ENCODE measurements at regions not wholly inside any gene's neighbourhood (a gene's known extent, or its start where the extent isn't known, plus 50 kb on each side); places are given as distances from the start of the nearest gene placed in this dataset.

- Mint-ChIP-seq H3K4me1 (no peaks in the 10 kb centered on the region), H3K36me3 (no peaks in the 10 kb centered on the region), H3K27ac (no peak overlapping the region)
These were observed 330.3 kb upstream of the GOLIM4 start for GRCh38 chr3:168425936-168426595.

GRCh38 chr3:168424059-168424734 lies 328.5 kb upstream of the GOLIM4 start:
- Mint-ChIP-seq H3K27ac (no peak overlapping the region), H3K36me3 (no peaks in the 10 kb centered on the region), H3K9me3 (peaks cover 2% of the 10 kb centered on the region), H3K4me1 (no peaks in the 10 kb centered on the region), H3K4me3 (no peak overlapping the region)
- ATAC-seq (no peak), DNase-seq (ENCODE audit: low spot score in 2 of 2) (no peak)

More at GRCh38 chr3:168425936-168426595, 330.3 kb upstream of the GOLIM4 start:
- DNase-seq (ENCODE audit: low spot score in 2 of 2) (no peak), ATAC-seq (no peak)
- Mint-ChIP-seq H3K4me3 (no peak overlapping the region), H3K9me3 (peaks cover 2% of the 10 kb centered on the region)

- DNase-seq (ENCODE audit: low spot score in 2 of 2): no peak
These were observed 327.1 kb upstream of the GOLIM4 start for GRCh38 chr3:168422843-168423242.

DNA sequence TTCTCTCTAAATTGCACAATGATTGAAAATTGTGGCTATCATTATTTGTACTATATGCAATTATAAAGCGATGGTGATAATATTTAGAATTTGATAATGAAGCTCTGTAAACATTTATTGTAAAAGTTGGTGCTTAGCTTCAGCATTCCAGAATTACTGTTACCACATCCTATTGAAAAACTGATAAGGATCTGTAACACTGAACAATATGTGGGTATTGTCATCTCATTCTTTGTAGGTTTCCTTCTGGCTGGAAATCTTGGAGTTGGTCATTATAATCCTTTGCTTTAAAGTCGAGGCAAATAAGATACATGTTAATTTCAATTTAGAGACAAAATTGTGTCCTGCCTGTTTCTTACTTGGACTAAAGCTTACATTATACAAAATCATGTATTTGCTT lies 323.4 kb upstream of the GOLIM4 start:
- no peaks in the 10 kb centered on the region for H3K4me1 Mint-ChIP-seq
- DNase-seq (ENCODE audit: low spot score in 2 of 2): no peak
- no peak overlapping the region for H3K27ac Mint-ChIP-seq
- peaks cover 3% of the 10 kb centered on the region for H3K9me3 Mint-ChIP-seq
- ATAC-seq: no peak
- no peak overlapping the region for H3K4me3 Mint-ChIP-seq
- no peaks in the 10 kb centered on the region for H3K36me3 Mint-ChIP-seq

More at GRCh38 chr3:168422843-168423242, 327.1 kb upstream of the GOLIM4 start:
- H3K36me3 Mint-ChIP-seq: no peaks in the 10 kb centered on the region
- H3K4me1 Mint-ChIP-seq: no peaks in the 10 kb centered on the region
- no peak overlapping the region for H3K4me3 Mint-ChIP-seq
- H3K9me3 Mint-ChIP-seq: no peaks in the 10 kb centered on the region
- ATAC-seq: no peak
- H3K27ac Mint-ChIP-seq: no peak overlapping the region

- Mint-ChIP-seq H3K9me3 (peaks cover 3% of the 10 kb centered on the region), H3K27ac (no peak overlapping the region), H3K4me3 (no peak overlapping the region), H3K36me3 (no peaks in the 10 kb centered on the region), H3K4me1 (no peaks in the 10 kb centered on the region)
- ATAC-seq (no peak), DNase-seq (ENCODE audit: low spot score in 2 of 2) (no peak)
These were observed 321.3 kb upstream of the GOLIM4 start for GRCh38 chr3:168417016-168417415.

DNA sequence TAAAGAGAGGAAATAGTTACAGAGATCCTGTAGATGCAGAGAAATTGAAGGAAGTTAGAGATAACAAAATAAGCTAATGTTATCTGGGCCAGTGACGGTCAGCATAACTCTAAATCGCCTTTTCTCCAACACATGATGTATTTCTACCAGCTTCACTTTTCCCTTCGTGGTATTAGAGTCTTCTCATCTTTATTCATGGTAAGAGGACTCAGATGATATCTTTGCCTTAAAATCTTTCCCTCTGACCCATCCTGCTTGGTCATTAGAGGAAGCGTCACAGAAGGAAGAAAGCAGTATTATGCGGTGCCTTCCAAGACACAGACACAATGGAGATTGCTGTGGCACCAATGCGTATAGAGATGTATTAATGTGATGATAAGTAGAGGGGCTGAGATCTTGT lies 320.7 kb upstream of the GOLIM4 start:
- Mint-ChIP-seq H3K4me3 (no peak overlapping the region), H3K9me3 (peaks cover 3% of the 10 kb centered on the region), H3K36me3 (no peaks in the 10 kb centered on the region), H3K27ac (no peak overlapping the region), H3K4me1 (no peaks in the 10 kb centered on the region)
- ATAC-seq (no peak), DNase-seq (ENCODE audit: low spot score in 2 of 2) (no peak)

GRCh38 chr3:168414149-168414548 lies 318.4 kb upstream of the GOLIM4 start:
- DNase-seq (ENCODE audit: low spot score in 2 of 2): no peak

GRCh38 chr3:168407381-168407780 lies 311.7 kb upstream of the GOLIM4 start:
- no peaks in the 10 kb centered on the region for H3K36me3 Mint-ChIP-seq
- DNase-seq (ENCODE audit: low spot score in 2 of 2): no peak
- H3K4me3 Mint-ChIP-seq: no peak overlapping the region
- H3K4me1 Mint-ChIP-seq: no peaks in the 10 kb centered on the region
- no peak for ATAC-seq
- H3K9me3 Mint-ChIP-seq: peaks cover 8% of the 10 kb centered on the region
- no peak overlapping the region for H3K27ac Mint-ChIP-seq

More at GRCh38 chr3:168414149-168414548, 318.4 kb upstream of the GOLIM4 start:
- H3K4me3 Mint-ChIP-seq: no peak overlapping the region
- peaks cover 8% of the 10 kb centered on the region for H3K9me3 Mint-ChIP-seq
- H3K4me1 Mint-ChIP-seq: no peaks in the 10 kb centered on the region
- no peak for ATAC-seq
- H3K27ac Mint-ChIP-seq: no peak overlapping the region
- no peaks in the 10 kb centered on the region for H3K36me3 Mint-ChIP-seq

DNA sequence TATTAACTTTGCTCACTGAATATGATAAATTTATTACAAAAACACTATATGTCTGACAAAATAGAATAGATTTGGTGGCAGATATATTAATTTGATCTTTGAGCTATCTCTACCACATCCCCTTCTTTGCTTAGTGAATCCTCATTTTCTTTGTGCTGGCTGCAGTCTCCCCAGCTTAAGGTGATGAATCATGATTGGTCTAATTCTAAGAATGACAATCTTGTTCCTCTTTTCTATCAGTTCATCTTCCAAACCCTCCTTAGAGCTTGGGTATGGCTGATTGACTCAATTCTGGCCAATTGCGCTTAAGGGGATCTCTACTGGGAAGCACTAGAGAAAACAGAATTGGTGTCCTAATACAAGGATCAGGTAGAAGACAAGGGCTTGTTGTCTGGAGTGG lies 309.6 kb upstream of the GOLIM4 start:
- no peak for DNase-seq (ENCODE audit: low spot score in 2 of 2)
- no peak for ATAC-seq
- no peaks in the 10 kb centered on the region for H3K36me3 Mint-ChIP-seq
- H3K27ac Mint-ChIP-seq: no peak overlapping the region
- peaks cover 6% of the 10 kb centered on the region for H3K9me3 Mint-ChIP-seq
- H3K4me1 Mint-ChIP-seq: no peaks in the 10 kb centered on the region
- H3K4me3 Mint-ChIP-seq: no peak overlapping the region

- no peak overlapping the region for H3K27ac Mint-ChIP-seq
- ATAC-seq (no peak), DNase-seq (ENCODE audit: low spot score in 2 of 2) (no peak)
- no peak overlapping the region for H3K4me3 Mint-ChIP-seq
- no peaks in the 10 kb centered on the region for H3K36me3 Mint-ChIP-seq
- H3K9me3 Mint-ChIP-seq: peaks cover under 1% of the 10 kb centered on the region
- H3K4me1 Mint-ChIP-seq: no peaks in the 10 kb centered on the region
These were observed 302.8 kb upstream of the GOLIM4 start for GRCh38 chr3:168398371-168399025.

GRCh38 chr3:168396861-168397260 lies 301.1 kb upstream of the GOLIM4 start:
- no peaks in the 10 kb centered on the region for H3K4me1 Mint-ChIP-seq
- no peaks in the 10 kb centered on the region for H3K36me3 Mint-ChIP-seq
- H3K27ac Mint-ChIP-seq: no peak overlapping the region
- ATAC-seq (no peak), DNase-seq (ENCODE audit: low spot score in 2 of 2) (no peak)
- H3K9me3 Mint-ChIP-seq: peaks cover 4% of the 10 kb centered on the region
- no peak overlapping the region for H3K4me3 Mint-ChIP-seq

GRCh38 chr3:168395551-168395950 lies 299.8 kb upstream of the GOLIM4 start:
- peaks cover 4% of the 10 kb centered on the region for H3K9me3 Mint-ChIP-seq
- no peaks in the 10 kb centered on the region for H3K4me1 Mint-ChIP-seq
- ATAC-seq (no peak), DNase-seq (ENCODE audit: low spot score in 2 of 2) (no peak)
- H3K36me3 Mint-ChIP-seq: no peaks in the 10 kb centered on the region
- no peak overlapping the region for H3K4me3 Mint-ChIP-seq
- H3K27ac Mint-ChIP-seq: no peak overlapping the region

DNA sequence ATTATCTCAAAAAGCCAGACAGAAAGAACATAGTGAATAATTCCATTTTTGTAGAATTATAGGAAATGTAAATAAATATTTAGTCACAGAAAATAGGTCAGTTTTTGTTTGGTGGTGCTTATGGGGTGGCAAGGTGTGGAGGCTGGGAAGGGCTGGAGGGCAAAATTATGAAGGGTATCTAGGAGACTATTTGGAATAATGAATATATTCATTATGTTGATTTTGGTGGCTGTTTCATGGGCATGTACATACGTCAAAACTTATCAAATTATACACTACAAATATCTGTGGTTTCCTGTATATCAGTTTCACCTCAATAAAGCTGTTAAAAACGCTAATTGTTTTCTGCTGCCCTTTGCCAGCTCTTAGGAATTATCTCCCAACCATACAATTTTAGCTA lies 298.7 kb upstream of the GOLIM4 start:
- H3K27ac Mint-ChIP-seq: no peak overlapping the region
- no peak overlapping the region for H3K4me3 Mint-ChIP-seq
- no peak for DNase-seq (ENCODE audit: low spot score in 2 of 2)
- no peak for ATAC-seq
- no peaks in the 10 kb centered on the region for H3K36me3 Mint-ChIP-seq
- no peaks in the 10 kb centered on the region for H3K4me1 Mint-ChIP-seq
- peaks cover 4% of the 10 kb centered on the region for H3K9me3 Mint-ChIP-seq

DNA sequence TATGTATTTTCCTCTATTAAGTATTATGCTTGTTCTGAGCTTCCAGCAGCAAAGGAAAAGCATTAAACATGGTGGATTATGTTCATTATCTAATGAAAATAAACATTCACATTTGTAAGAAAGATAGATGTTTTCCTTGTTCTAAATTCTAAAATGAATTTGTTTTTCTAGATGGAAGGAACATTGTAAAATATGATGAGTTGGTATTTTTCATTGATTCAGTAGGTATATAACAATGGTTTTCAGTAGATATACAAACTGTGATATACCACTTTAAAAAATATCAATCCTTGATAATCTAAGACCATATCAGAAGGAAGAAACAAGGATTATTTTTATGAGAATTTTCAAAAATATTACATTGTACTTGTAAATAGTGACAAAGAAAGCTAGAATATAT lies 290.6 kb upstream of the GOLIM4 start:
- Mint-ChIP-seq H3K36me3 (no peaks in the 10 kb centered on the region), H3K27ac (no peak overlapping the region), H3K4me1 (no peaks in the 10 kb centered on the region), H3K4me3 (no peak overlapping the region), H3K9me3 (peaks cover 16% of the 10 kb centered on the region)
- DNase-seq (ENCODE audit: low spot score in 2 of 2) (no peak), ATAC-seq (no peak)

DNA sequence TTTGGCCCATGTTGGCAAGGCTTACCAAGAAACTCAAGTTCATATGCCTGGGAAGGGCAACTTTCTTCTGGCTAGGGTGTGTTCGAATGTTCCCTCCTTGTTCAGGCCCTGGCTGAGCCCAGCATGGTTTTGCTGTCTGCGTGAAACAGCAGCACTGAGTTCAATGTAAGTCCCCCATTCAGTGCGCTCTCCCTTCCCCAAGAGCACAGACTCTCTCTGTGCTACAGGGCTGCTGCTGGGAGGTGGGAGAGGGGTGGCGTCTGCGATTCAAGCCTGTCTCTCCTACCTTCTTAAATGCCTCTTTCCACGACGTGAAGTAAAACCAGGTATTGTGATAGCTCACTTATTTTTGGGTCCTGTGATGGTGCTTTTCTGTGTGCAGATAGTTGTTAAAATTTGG lies 289.3 kb upstream of the GOLIM4 start:
- Mint-ChIP-seq H3K9me3 (peaks cover 20% of the 10 kb centered on the region), H3K36me3 (no peaks in the 10 kb centered on the region), H3K4me1 (no peaks in the 10 kb centered on the region), H3K4me3 (no peak overlapping the region), H3K27ac (no peak overlapping the region)
- no peak for ATAC-seq
- DNase-seq (ENCODE audit: low spot score in 2 of 2): no peak

DNA sequence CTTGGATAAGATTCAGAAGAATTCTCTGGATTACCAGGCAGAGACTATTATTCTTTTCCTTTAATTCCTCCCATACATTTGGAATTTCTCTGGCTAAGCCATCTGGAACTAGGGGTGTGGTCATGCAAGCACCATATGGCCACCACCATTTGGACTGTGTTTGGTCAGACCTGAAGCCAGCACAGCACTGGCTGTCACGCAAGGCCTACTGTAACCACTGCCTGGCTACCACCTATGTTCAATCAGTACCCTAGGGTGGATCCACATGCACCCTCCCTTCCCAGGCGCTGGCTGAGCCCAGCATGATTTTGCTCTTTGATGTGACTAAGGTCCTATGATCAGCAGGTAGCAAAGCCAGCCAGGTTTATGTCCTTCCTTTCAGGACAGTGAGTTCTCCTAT lies 287.8 kb upstream of the GOLIM4 start:
- no peaks in the 10 kb centered on the region for H3K4me1 Mint-ChIP-seq
- peaks cover 27% of the 10 kb centered on the region for H3K9me3 Mint-ChIP-seq
- no peak for DNase-seq (ENCODE audit: low spot score in 2 of 2)
- H3K27ac Mint-ChIP-seq: no peak overlapping the region
- H3K36me3 Mint-ChIP-seq: no peaks in the 10 kb centered on the region
- H3K4me3 Mint-ChIP-seq: no peak overlapping the region
- ATAC-seq: no peak

Measured in stimulated activated effector memory CD8-positive, alpha-beta T cell treated with anti-CD3 and anti-CD28 coated beads, Interleukin-12 subunit alpha, Interleukin-12 subunit beta, amount 100 ng/mL, for 72 hours (primary cell).